ENCODE measurements at regions not wholly inside any gene's neighbourhood (a gene's known extent, or its start where the extent isn't known, plus 50 kb on each side); places are given as distances from the start of the nearest gene placed in this dataset.
"Not testable (repeated sequence)": the region's sequence is repeated elsewhere in the genome, so short reads cannot be mapped to it uniquely, and the experiment has no call there.

- not testable (repeated sequence) for TF ChIP-seq CTCF (IDR thresholded peaks at IDR 0.05; ENCODE audit: insufficient read depth, low read length); SPI1 (IDR thresholded peaks at IDR 0.05; ENCODE audit: borderline replicate concordance, low read depth); POLR2AphosphoS5 (IDR thresholded peaks at IDR 0.05; ENCODE audit: low read depth); REST (IDR thresholded peaks at IDR 0.05; ENCODE audit: insufficient replicate concordance, low read depth); GABPA (IDR thresholded peaks at IDR 0.05; ENCODE audit: low read depth)
Observed at GRCh38 chr10:27296285-27296684, 55.7 kb upstream of the ACBD5 start.
